Cardiac muscle cell (in vitro differentiated cells and primary cell): ENCODE measurements at regions not wholly inside any gene's neighbourhood (a gene's known extent, or its start where the extent isn't known, plus 50 kb on each side); places are given as distances from the start of the nearest gene placed in this dataset.

Source experiments
- DNase-seq, 2 donors: peaks; one replicate each; pipeline versions ENCODE4 v3.0.0 to v3.0.0-alpha.2; 2010 to 2017; ENCODE audit warnings: low read depth in 1 of 2, low spot score in 1 of 2
- H3K27ac ChIP-seq: fragments of 200-600 bp; sonication (generic); 2 replicates; pipeline ENCODE4 v1.5.1; 2016
- H3K27me3 ChIP-seq: fragments of 200-600 bp; sonication (generic); 2 replicates; pipeline ENCODE4 v1.6.0; 2016; ENCODE audit warnings: control low read depth
- H3K36me3 ChIP-seq: fragments of 200-600 bp; sonication (generic); 2 replicates; pipeline ENCODE4 v1.5.1; 2016; ENCODE audit warnings: control low read depth
- H3K4me1 ChIP-seq: fragments of 200-600 bp; sonication (generic); 2 replicates; pipeline ENCODE4 v1.8.1; 2017; ENCODE audit warnings: low read depth, mild to moderate bottlenecking, mixed run types
- H3K4me3 ChIP-seq: fragments of 200-600 bp; sonication (generic); 2 replicates; pipeline ENCODE4 v1.5.1; 2016; ENCODE audit warnings: mild to moderate bottlenecking
- H3K9me3 ChIP-seq: fragments of 200-600 bp; sonication (generic); 2 replicates; pipeline ENCODE4 v1.5.1; 2017; ENCODE audit warnings: low read depth, mild to moderate bottlenecking, control low read depth
- CTCF ChIP-seq: IDR thresholded peaks from 2 replicates; pipeline ENCODE4 v1.5.1; 2012; ENCODE audit warnings: low read depth, mild to moderate bottlenecking, low read length

GRCh38 chr2:16270441-16270840, 330.1 kb downstream of the MYCN start:
- Histone ChIP-seq H3K9me3 (no peaks in the 10 kb centered on the region), H3K27ac (no peak overlapping the region), H3K4me3 (no peak overlapping the region), H3K27me3 (no peaks in the 10 kb centered on the region), H3K36me3 (no peaks in the 10 kb centered on the region), H3K4me1 (peaks cover 7% of the 10 kb centered on the region)
- no peak for DNase-seq
- TF ChIP-seq CTCF, result no peak

- H3K36me3 ChIP-seq, result no peaks in the 10 kb centered on the region
- no peak for TF ChIP-seq CTCF
- DNase-seq, result no peak
Observed at GRCh38 chr2:16268301-16269000, 328.1 kb downstream of the MYCN start.

GRCh38 chr2:16266571-16266970, 326.2 kb downstream of the MYCN start:
- H3K4me1 ChIP-seq, result no peaks in the 10 kb centered on the region
- no peak for TF ChIP-seq CTCF
- no peak for DNase-seq
- no peaks in the 10 kb centered on the region for H3K27me3 ChIP-seq
- no peak overlapping the region for H3K4me3 ChIP-seq
- H3K9me3 ChIP-seq, result no peaks in the 10 kb centered on the region
- H3K27ac ChIP-seq, result no peak overlapping the region
- H3K36me3 ChIP-seq, result no peaks in the 10 kb centered on the region

More at GRCh38 chr2:16268301-16269000, 328.1 kb downstream of the MYCN start:
- H3K27ac ChIP-seq, result no peak overlapping the region
- no peaks in the 10 kb centered on the region for H3K27me3 ChIP-seq
- no peak overlapping the region for H3K4me3 ChIP-seq
- H3K9me3 ChIP-seq, result no peaks in the 10 kb centered on the region
- peaks cover 7% of the 10 kb centered on the region for H3K4me1 ChIP-seq

GRCh38 chr2:16264931-16265540, 324.7 kb downstream of the MYCN start:
- H3K27me3 ChIP-seq, result no peaks in the 10 kb centered on the region
- no peak for DNase-seq
- no peaks in the 10 kb centered on the region for H3K4me1 ChIP-seq
- no peaks in the 10 kb centered on the region for H3K9me3 ChIP-seq
- no peak overlapping the region for H3K27ac ChIP-seq
- no peak overlapping the region for H3K4me3 ChIP-seq
- H3K36me3 ChIP-seq, result no peaks in the 10 kb centered on the region
- TF ChIP-seq CTCF, result no peak

- no peaks in the 10 kb centered on the region for H3K4me1 ChIP-seq
- no peak for DNase-seq
- no peak overlapping the region for H3K27ac ChIP-seq
- no peaks in the 10 kb centered on the region for H3K36me3 ChIP-seq
- no peak overlapping the region for H3K4me3 ChIP-seq
- H3K27me3 ChIP-seq, result no peaks in the 10 kb centered on the region
- TF ChIP-seq CTCF, result no peak
- no peaks in the 10 kb centered on the region for H3K9me3 ChIP-seq
Observed at GRCh38 chr2:16264491-16264890, 324.1 kb downstream of the MYCN start.
